ENCODE measurements at regions not wholly inside any gene's neighbourhood (a gene's known extent, or its start where the extent isn't known, plus 50 kb on each side); places are given as distances from the start of the nearest gene placed in this dataset.

- peaks cover 0 to 6% (median 0%) of the 10 kb centered on the region in 4 donors for H3K9me3 ChIP-seq (ENCODE audit: control insufficient read depth in 4 of 4, low read length in 3 of 4)
- TF ChIP-seq ATF3 (IDR thresholded peaks at IDR 0.05) (no peak), HNF4A (conservative IDR thresholded peaks at IDR 0.05) (no peak), RAD21 (IDR thresholded peaks at IDR 0.05) (no peak), EGR1 (IDR thresholded peaks at IDR 0.05; ENCODE audit: low read depth in 2 of 2) (no peak), TAF1 (conservative IDR thresholded peaks at IDR 0.05) (no peak), HNF4G (IDR thresholded peaks at IDR 0.05) (no peak), FOXA2 (IDR thresholded peaks at IDR 0.05) (no peak), RXRA (IDR thresholded peaks at IDR 0.05) (no peak), MAX (IDR thresholded peaks at IDR 0.05) (no peak), JUND (IDR thresholded peaks at IDR 0.05) (no peak), GABPA (IDR thresholded peaks at IDR 0.05 in 1 of 2, conservative IDR thresholded peaks at IDR 0.05 in 1 of 2) (no peak), SP1 (IDR thresholded peaks at IDR 0.05) (no peak), CTCF (IDR thresholded peaks at IDR 0.05; ENCODE audit: low read depth, low read length, missing input control) (no peak), FOXA1 (IDR thresholded peaks at IDR 0.05) (no peak), YY1 (IDR thresholded peaks at IDR 0.05) (no peak)
- TF ChIP-seq, protein P1, sequence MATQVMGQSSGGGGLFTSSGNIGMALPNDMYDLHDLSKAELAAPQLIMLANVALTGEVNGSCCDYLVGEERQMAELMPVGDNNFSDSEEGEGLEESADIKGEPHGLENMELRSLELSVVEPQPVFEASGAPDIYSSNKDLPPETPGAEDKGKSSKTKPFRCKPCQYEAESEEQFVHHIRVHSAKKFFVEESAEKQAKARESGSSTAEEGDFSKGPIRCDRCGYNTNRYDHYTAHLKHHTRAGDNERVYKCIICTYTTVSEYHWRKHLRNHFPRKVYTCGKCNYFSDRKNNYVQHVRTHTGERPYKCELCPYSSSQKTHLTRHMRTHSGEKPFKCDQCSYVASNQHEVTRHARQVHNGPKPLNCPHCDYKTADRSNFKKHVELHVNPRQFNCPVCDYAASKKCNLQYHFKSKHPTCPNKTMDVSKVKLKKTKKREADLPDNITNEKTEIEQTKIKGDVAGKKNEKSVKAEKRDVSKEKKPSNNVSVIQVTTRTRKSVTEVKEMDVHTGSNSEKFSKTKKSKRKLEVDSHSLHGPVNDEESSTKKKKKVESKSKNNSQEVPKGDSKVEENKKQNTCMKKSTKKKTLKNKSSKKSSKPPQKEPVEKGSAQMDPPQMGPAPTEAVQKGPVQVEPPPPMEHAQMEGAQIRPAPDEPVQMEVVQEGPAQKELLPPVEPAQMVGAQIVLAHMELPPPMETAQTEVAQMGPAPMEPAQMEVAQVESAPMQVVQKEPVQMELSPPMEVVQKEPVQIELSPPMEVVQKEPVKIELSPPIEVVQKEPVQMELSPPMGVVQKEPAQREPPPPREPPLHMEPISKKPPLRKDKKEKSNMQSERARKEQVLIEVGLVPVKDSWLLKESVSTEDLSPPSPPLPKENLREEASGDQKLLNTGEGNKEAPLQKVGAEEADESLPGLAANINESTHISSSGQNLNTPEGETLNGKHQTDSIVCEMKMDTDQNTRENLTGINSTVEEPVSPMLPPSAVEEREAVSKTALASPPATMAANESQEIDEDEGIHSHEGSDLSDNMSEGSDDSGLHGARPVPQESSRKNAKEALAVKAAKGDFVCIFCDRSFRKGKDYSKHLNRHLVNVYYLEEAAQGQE (IDR thresholded peaks at IDR 0.05): no peak
- peaks cover 0 to 2% (median 0%) of the 10 kb centered on the region in 4 donors for H3K27me3 ChIP-seq (ENCODE audit: control insufficient read depth in 4 of 4, insufficient read depth in 4 of 4, low read length in 3 of 4)
- no peak overlapping the region for H3K27ac ChIP-seq (ENCODE audit: low read depth in 1 of 2, low read length in 2 of 2)
- H3K4me1 ChIP-seq (ENCODE audit: control insufficient read depth in 4 of 4, insufficient read depth in 4 of 4, low read length in 3 of 4): no peaks in the 10 kb centered on the region
- DNase-seq (ENCODE audit: low spot score): no peak
- no peak overlapping the region for H3K4me3 ChIP-seq (ENCODE audit: low read depth in 1 of 3, low read length in 3 of 3)
- H3K36me3 ChIP-seq (ENCODE audit: control insufficient read depth in 4 of 4, insufficient read depth in 3 of 4, low read depth in 1 of 4, low read length in 3 of 4): no peaks in the 10 kb centered on the region
- no peak overlapping the region for H3K9ac ChIP-seq (ENCODE audit: low read depth in 1 of 2, low read length in 2 of 2)
- 48% methylated on average over 2 of the region's 2 CpGs for WGBS
Observed at GRCh38 chr9:131800366-131800765, 60.5 kb upstream of the RAPGEF1 start.

DNA sequence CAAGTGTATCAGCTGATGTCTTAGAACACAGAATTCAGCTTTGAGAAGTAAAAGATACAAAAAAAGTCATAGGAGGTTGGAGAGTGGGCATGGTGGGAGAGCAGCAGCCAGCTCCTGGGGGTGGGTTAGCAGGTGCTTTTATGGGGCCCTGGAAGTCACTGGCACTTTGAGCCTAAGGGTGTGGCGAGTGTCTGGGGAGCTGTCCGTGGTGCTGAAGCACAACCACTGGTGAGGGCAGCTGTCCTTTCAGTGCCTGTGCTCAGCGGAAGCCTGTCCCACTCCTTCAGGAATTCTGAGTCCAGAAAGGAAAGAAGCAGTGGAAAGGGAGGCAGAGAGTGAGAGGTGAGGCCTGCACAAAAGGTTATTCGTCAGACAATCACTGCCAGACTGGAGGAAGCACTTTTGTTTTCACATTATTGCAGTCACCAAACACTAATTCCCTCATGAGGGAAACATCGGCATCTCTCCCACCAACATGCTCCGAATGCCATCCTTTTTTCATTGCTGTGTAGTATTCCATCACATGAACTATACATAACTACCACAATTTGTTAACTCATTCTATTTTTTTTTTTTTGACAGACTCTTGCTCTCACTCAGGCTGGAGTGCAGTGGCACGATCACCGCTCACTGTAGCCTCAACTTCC, 59.4 kb upstream of the RAPGEF1 start:
- Histone ChIP-seq H3K36me3 (ENCODE audit: control insufficient read depth in 4 of 4, insufficient read depth in 3 of 4, low read depth in 1 of 4, low read length in 3 of 4) (no peaks in the 10 kb centered on the region), H3K4me1 (ENCODE audit: control insufficient read depth in 4 of 4, insufficient read depth in 4 of 4, low read length in 3 of 4) (no peaks in the 10 kb centered on the region), H3K27ac (ENCODE audit: low read depth in 1 of 2, low read length in 2 of 2) (no peak overlapping the region), H3K9ac (ENCODE audit: low read depth in 1 of 2, low read length in 2 of 2) (no peak overlapping the region), H3K27me3 (ENCODE audit: control insufficient read depth in 4 of 4, insufficient read depth in 4 of 4, low read length in 3 of 4) (peaks cover 0 to 2% (median 0%) of the 10 kb centered on the region in 4 donors), H3K4me3 (ENCODE audit: low read depth in 1 of 3, low read length in 3 of 3) (no peak overlapping the region), H3K9me3 (ENCODE audit: control insufficient read depth in 4 of 4, low read length in 3 of 4) (peaks cover 0 to 6% (median 0%) of the 10 kb centered on the region in 4 donors)
- no peak for TF ChIP-seq RXRA (IDR thresholded peaks at IDR 0.05)
- TF ChIP-seq, protein P1 (IDR thresholded peaks at IDR 0.05): peak; percentile 100
- no peak for TF ChIP-seq SP1 (IDR thresholded peaks at IDR 0.05)
- TF ChIP-seq HNF4G (IDR thresholded peaks at IDR 0.05): no peak
- no peak for TF ChIP-seq YY1 (IDR thresholded peaks at IDR 0.05)
- DNase-seq (ENCODE audit: low spot score): peak; percentile 65
- WGBS: 55% methylated on average over 8 of the region's 8 CpGs

Measured in liver (tissue), 8 donors.